Peyer's patch (tissue), 4 donors: ENCODE measurements at regions not wholly inside any gene's neighbourhood (a gene's known extent, or its start where the extent isn't known, plus 50 kb on each side); places are given as distances from the start of the nearest gene placed in this dataset.
"Not testable (repeated sequence)": the region's sequence is repeated elsewhere in the genome, so short reads cannot be mapped to it uniquely, and the experiment has no call there.

ENCODE experiments used
- DNase-seq, 3 donors: peaks; one replicate each; pipeline ENCODE4 v3.0.0-alpha.2; 2017 to 2019
- H3K27ac ChIP-seq, 4 donors: fragments of 200-600 bp; sonication (generic); one replicate each; pipeline ENCODE4 v1.5.1; 2016 to 2019
- H3K27me3 ChIP-seq, 2 donors: fragments of 200-600 bp; sonication (generic); one replicate each; pipeline ENCODE4 v1.5.1; 2019
- H3K36me3 ChIP-seq, 3 donors: fragments of 200-600 bp; sonication (generic); one replicate each; pipeline ENCODE4 v1.5.1; 2016 to 2019
- H3K4me1 ChIP-seq, 4 donors: fragments of 200-600 bp; sonication (generic); one replicate each; pipeline ENCODE4 v1.5.1; 2016 to 2019
- H3K4me3 ChIP-seq, 4 donors: fragments of 200-600 bp; sonication (generic); 1 replicate in 3 of 4; 2 replicates in 1 of 4; pipeline ENCODE4 v1.5.1; 2016 to 2019; ENCODE audit warnings: mild to moderate bottlenecking in 1 of 4
- H3K9me3 ChIP-seq, 4 donors: fragments of 200-600 bp; sonication (generic); one replicate each; pipeline ENCODE4 v1.5.1; 2016 to 2019; ENCODE audit warnings: mild to moderate bottlenecking in 1 of 4
- POLR2A ChIP-seq, 2 donors: fragments of 450-650 bp; IDR thresholded peaks; one replicate each; pipeline ENCODE4 v1.5.1; 2017; ENCODE audit warnings: antibody characterized with exemption in 2 of 2, mild to moderate bottlenecking in 2 of 2, moderate library complexity in 2 of 2
- TF ChIP-seq, protein P1 (sequence below), 6 experiments: fragments of 450-650 bp in 4 of 6; fragments of 200-600 bp in 2 of 6; sonication (generic) in 1 of 6; IDR thresholded peaks; one replicate each; pipeline ENCODE4 v1.5.1; 2017 to 2019; ENCODE audit warnings: antibody characterized with exemption in 6 of 6, mild to moderate bottlenecking in 3 of 6, moderate library complexity in 1 of 6

- Histone ChIP-seq H3K27ac (no peak overlapping the region), H3K27me3 (no peaks in the 10 kb centered on the region), H3K36me3 (no peaks in the 10 kb centered on the region), H3K4me3 (no peak overlapping the region), H3K4me1 (no peaks in the 10 kb centered on the region), H3K9me3 (peaks cover 0 to 12% (median 0%) of the 10 kb centered on the region in 4 donors)
- no peak for TF ChIP-seq POLR2A (IDR thresholded peaks at IDR 0.05)
- TF ChIP-seq, protein P1, sequence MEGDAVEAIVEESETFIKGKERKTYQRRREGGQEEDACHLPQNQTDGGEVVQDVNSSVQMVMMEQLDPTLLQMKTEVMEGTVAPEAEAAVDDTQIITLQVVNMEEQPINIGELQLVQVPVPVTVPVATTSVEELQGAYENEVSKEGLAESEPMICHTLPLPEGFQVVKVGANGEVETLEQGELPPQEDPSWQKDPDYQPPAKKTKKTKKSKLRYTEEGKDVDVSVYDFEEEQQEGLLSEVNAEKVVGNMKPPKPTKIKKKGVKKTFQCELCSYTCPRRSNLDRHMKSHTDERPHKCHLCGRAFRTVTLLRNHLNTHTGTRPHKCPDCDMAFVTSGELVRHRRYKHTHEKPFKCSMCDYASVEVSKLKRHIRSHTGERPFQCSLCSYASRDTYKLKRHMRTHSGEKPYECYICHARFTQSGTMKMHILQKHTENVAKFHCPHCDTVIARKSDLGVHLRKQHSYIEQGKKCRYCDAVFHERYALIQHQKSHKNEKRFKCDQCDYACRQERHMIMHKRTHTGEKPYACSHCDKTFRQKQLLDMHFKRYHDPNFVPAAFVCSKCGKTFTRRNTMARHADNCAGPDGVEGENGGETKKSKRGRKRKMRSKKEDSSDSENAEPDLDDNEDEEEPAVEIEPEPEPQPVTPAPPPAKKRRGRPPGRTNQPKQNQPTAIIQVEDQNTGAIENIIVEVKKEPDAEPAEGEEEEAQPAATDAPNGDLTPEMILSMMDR (IDR thresholded peaks at IDR 0.05), result no peak
- no peak for DNase-seq
Measured at GRCh38 chr4:19158107-19158809, 1093.4 kb upstream of the SLIT2 start.

DNA sequence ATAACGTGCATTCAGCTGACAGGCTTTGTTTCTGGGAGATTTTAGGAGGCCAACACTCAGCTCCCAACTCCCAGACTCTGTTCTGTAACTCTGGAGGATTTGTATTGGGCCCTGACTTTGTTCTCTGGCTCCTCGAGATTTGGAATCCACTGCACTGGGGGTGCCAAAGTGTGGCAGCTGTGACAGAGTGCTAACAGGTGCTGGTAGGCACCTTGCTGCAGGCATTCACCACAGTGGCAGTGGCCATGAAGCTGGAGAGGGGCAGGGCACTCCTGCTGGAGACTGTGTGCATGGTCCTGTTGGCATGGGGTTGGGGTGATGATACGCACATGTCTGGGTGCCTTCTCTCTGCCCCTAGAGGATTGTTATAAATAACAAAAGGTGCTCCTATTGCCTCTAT lies 1094.9 kb upstream of the SLIT2 start:
- DNase-seq, result no peak
- H3K36me3 ChIP-seq, result no peaks in the 10 kb centered on the region
- no peak overlapping the region for H3K4me3 ChIP-seq
- H3K27me3 ChIP-seq, result no peaks in the 10 kb centered on the region
- H3K9me3 ChIP-seq, result peaks cover 0 to 12% (median 0%) of the 10 kb centered on the region in 4 donors
- no peak overlapping the region for H3K27ac ChIP-seq
- TF ChIP-seq, protein P1 (IDR thresholded peaks at IDR 0.05), result no peak
- TF ChIP-seq POLR2A (IDR thresholded peaks at IDR 0.05), result no peak
- H3K4me1 ChIP-seq, result no peaks in the 10 kb centered on the region

- Histone ChIP-seq H3K4me3 (no peak overlapping the region), H3K27me3 (no peaks in the 10 kb centered on the region), H3K27ac (no peak overlapping the region), H3K4me1 (no peaks in the 10 kb centered on the region), H3K9me3 (peaks cover 0 to 12% (median 0%) of the 10 kb centered on the region in 4 donors), H3K36me3 (no peaks in the 10 kb centered on the region)
- no peak for DNase-seq
- TF ChIP-seq, protein P1 (IDR thresholded peaks at IDR 0.05), result no peak
- no peak for TF ChIP-seq POLR2A (IDR thresholded peaks at IDR 0.05)
Measured at GRCh38 chr4:19155568-19155967, 1096.1 kb upstream of the SLIT2 start.

- not testable (repeated sequence) for H3K9me3 ChIP-seq, DNase-seq, H3K4me1 ChIP-seq, H3K27me3 ChIP-seq, H3K36me3 ChIP-seq, H3K27ac ChIP-seq, H3K4me3 ChIP-seq
Measured at GRCh38 chr4:19154267-19154666, 1097.4 kb upstream of the SLIT2 start.

DNA sequence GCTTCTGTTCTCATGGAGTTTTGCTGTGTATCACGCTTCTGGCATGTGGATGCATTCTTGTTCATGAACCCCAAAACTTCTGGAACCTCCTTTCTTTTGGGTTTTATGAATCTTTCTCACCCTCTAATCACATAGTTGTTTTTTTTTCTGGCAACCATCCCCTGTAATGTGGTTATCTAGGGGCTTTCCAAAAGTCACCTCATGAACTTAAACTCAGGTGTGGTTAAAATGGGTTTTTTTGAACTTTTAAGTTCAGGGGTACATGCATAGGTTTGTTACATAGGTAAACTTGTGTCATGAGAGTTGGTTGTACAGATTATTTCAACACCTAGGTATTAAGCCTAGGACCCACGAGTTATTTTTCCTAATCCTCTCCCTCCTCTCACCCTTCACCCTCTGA lies 1099.4 kb upstream of the SLIT2 start:
- Histone ChIP-seq H3K9me3 (peaks cover 0 to 9% (median 0%) of the 10 kb centered on the region in 4 donors), H3K27ac (no peak overlapping the region), H3K4me3 (no peak overlapping the region), H3K36me3 (no peaks in the 10 kb centered on the region), H3K27me3 (no peaks in the 10 kb centered on the region), H3K4me1 (no peaks in the 10 kb centered on the region)
- DNase-seq, result no peak
- TF ChIP-seq POLR2A (IDR thresholded peaks at IDR 0.05), result no peak
- TF ChIP-seq, protein P1 (IDR thresholded peaks at IDR 0.05), result no peak

DNA sequence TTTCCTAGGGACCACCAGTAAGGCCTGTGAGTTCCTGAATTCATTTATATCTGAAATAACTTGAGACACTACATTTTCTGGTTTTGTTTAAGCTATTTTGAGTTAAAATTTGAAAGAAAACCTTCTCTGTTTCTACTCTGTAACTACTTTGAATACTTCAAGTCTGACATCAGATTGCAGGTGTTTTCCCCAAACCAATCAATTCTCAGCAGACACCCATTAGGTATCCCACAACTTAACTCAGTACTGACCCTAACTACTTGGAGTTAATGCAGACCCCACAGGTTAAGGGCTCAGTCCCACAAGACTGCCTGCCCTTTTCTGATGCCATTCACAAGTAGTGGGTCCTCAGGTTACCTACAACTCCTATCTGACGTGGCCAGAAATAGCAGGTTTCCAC lies 1100.0 kb upstream of the SLIT2 start:
- Histone ChIP-seq H3K36me3 (no peaks in the 10 kb centered on the region), H3K27me3 (no peaks in the 10 kb centered on the region), H3K27ac (no peak overlapping the region), H3K4me1 (no peaks in the 10 kb centered on the region), H3K9me3 (peaks cover 0 to 9% (median 0%) of the 10 kb centered on the region in 4 donors), H3K4me3 (no peak overlapping the region)
- DNase-seq, result no peak
- TF ChIP-seq, protein P1 (IDR thresholded peaks at IDR 0.05), result no peak
- no peak for TF ChIP-seq POLR2A (IDR thresholded peaks at IDR 0.05)
